CD4-positive, alpha-beta T cell (primary cell): ENCODE measurements at regions not wholly inside any gene's neighbourhood (a gene's known extent, or its start where the extent isn't known, plus 50 kb on each side); places are given as distances from the start of the nearest gene placed in this dataset.

Source experiments
- ATAC-seq: fragments of 200-7000 bp; cut with Tn5 transposase; one replicate; pipeline ENCODE4 v1.10.0; 2022; ENCODE audit warnings: mild to moderate bottlenecking; ENCODE audit not compliant: poor library complexity
- CTCF ChIA-PET: fragments of 350-600 bp; sonication (Branson Sonifier 250); formaldehyde crosslinking; loops from one replicate; lab custom pipeline; 2021; ENCODE audit warnings: antibody characterized with exemption, inconsistent platforms; lab: Charles Lee
- POLR2A ChIA-PET: fragments of 350-600 bp; sonication (Branson Sonifier 250); formaldehyde crosslinking; loops from one replicate; lab custom pipeline; 2021; ENCODE audit warnings: antibody characterized with exemption, inconsistent platforms; lab: Charles Lee
- DNase-seq, 14 experiments: peaks; one replicate each; pipeline ENCODE4 v3.0.0-alpha.2; 2013 to 2020; ENCODE audit warnings: mixed read lengths in 2 of 14
- H3K27ac ChIP-seq, 2 donors: one replicate each; pipeline versions ENCODE4 v1.5.1 to v1.7.0; 2013; ENCODE audit warnings: low read length in 2 of 2, low read depth in 1 of 2, mild to moderate bottlenecking in 1 of 2
- H3K27me3 ChIP-seq, 2 experiments: 1 replicate in 1 of 2; 2 replicates in 1 of 2; pipeline versions ENCODE4 v1.6.1 to v1.7.0; 2013; ENCODE audit warnings: low read length in 2 of 2, control low read depth in 1 of 2, mild to moderate bottlenecking in 1 of 2, moderate library complexity in 1 of 2; ENCODE audit not compliant: insufficient read depth in 2 of 2, control insufficient read depth in 1 of 2
- H3K36me3 ChIP-seq: one replicate; pipeline ENCODE4 v1.6.1; 2013; ENCODE audit warnings: low read length, control low read depth; ENCODE audit not compliant: insufficient read depth
- H3K4me1 ChIP-seq: one replicate; pipeline ENCODE4 v1.6.1; 2013; ENCODE audit warnings: low read length, control low read depth; ENCODE audit not compliant: insufficient read depth
- H3K4me3 ChIP-seq: one replicate; pipeline ENCODE4 v1.5.1; 2013; ENCODE audit warnings: mild to moderate bottlenecking, low read length, moderate library complexity
- H3K9me3 ChIP-seq, 2 experiments: 1 replicate in 1 of 2; 2 replicates in 1 of 2; pipeline versions ENCODE4 v1.6.1 to v1.7.0; 2013; ENCODE audit warnings: low read length in 2 of 2, mild to moderate bottlenecking in 2 of 2, control low read depth in 1 of 2, moderate library complexity in 1 of 2; ENCODE audit not compliant: control insufficient read depth in 1 of 2, insufficient read depth in 1 of 2
- H3K27ac Mint-ChIP-seq: one replicate; pipeline ENCODE4 v1.8.0; 2020; ENCODE audit warnings: mixed read lengths
- H3K27me3 Mint-ChIP-seq: one replicate; pipeline ENCODE4 v1.8.0; 2021; ENCODE audit warnings: mixed read lengths
- H3K36me3 Mint-ChIP-seq: one replicate; pipeline ENCODE4 v1.8.0; 2021; ENCODE audit warnings: low read depth, mixed read lengths
- H3K4me1 Mint-ChIP-seq: one replicate; pipeline ENCODE4 v1.8.0; 2021; ENCODE audit warnings: low read depth, mixed read lengths
- H3K4me3 Mint-ChIP-seq: one replicate; pipeline ENCODE4 v1.8.0; 2020; ENCODE audit warnings: mild to moderate bottlenecking, mixed read lengths
- H3K9me3 Mint-ChIP-seq: one replicate; pipeline ENCODE4 v1.8.0; 2020; ENCODE audit warnings: mixed read lengths
- intact Hi-C, 2 experiments: fragments of 100-400 bp; cut with DNase I in 1 of 2; cut with micrococcal nuclease in 1 of 2; formaldehyde crosslinking; loops; one replicate each; pipeline versions ENCODE4 v1.15.1 to v1.9.0; 2023 to 2025; cut with DNase I, micrococcal nuclease
- TF ChIP-seq, protein P1 (sequence below): fragments of 200-600 bp; IDR thresholded peaks from one replicate; pipeline ENCODE4 v1.8.0; 2022; ENCODE audit warnings: antibody characterized with exemption, mild to moderate bottlenecking

DNA sequence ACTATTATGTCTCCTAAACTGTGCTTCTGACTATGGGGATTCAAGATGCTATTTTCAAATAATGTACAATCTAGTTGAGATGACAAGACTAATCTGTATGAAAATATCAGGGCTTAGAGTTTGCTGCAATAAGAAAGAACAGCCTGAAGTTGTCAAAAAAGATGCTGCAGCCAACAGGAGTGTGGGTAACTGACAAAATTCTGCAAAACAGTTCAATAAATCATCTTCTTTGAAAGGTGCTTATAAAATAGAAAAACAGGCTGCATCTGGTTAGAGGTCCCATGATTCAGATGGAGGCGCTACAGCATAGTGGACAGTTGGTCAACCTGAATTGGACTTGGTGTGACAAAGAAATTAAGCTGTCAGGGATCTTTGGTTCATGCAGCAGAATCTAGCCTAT, 511.0 kb downstream of the XPNPEP1 start:
- Histone ChIP-seq H3K4me1 (no peaks in the 10 kb centered on the region), H3K36me3 (no peaks in the 10 kb centered on the region), H3K27ac (no peak overlapping the region), H3K27me3 (no peaks in the 10 kb centered on the region), H3K9me3 (no peaks in the 10 kb centered on the region), H3K4me3 (no peak overlapping the region)
- TF ChIP-seq, protein P1, sequence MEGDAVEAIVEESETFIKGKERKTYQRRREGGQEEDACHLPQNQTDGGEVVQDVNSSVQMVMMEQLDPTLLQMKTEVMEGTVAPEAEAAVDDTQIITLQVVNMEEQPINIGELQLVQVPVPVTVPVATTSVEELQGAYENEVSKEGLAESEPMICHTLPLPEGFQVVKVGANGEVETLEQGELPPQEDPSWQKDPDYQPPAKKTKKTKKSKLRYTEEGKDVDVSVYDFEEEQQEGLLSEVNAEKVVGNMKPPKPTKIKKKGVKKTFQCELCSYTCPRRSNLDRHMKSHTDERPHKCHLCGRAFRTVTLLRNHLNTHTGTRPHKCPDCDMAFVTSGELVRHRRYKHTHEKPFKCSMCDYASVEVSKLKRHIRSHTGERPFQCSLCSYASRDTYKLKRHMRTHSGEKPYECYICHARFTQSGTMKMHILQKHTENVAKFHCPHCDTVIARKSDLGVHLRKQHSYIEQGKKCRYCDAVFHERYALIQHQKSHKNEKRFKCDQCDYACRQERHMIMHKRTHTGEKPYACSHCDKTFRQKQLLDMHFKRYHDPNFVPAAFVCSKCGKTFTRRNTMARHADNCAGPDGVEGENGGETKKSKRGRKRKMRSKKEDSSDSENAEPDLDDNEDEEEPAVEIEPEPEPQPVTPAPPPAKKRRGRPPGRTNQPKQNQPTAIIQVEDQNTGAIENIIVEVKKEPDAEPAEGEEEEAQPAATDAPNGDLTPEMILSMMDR: no peak
- Mint-ChIP-seq H3K27ac (no peak overlapping the region), H3K9me3 (no peaks in the 10 kb centered on the region), H3K4me1 (no peaks in the 10 kb centered on the region), H3K36me3 (no peaks in the 10 kb centered on the region), H3K27me3 (no peaks in the 10 kb centered on the region), H3K4me3 (no peak overlapping the region)
- DNase-seq (no peak), ATAC-seq (no peak)
- POLR2A ChIA-PET: no interaction called here
- CTCF ChIA-PET: no interaction called here
- intact Hi-C loops: no loop called here

DNA sequence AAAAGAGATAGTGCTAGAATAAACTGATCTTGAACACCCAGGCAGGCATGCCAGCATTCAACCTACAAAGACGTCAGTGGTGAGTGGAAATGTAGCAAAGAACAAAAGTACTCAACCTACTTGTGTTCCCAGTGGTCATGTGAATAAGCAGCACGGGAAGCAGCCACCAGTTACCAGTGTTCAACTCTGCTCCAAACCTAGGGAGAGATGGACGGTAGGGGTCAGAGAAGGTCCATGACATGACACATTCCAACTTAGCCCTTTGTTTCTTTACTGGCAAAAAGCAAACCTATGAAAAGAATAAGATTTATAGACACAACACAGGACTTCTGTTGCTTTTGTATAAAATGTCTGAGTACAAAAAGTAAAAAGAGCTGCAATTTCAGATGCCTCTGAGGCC, 511.4 kb downstream of the XPNPEP1 start:
- Histone ChIP-seq H3K4me1 (no peaks in the 10 kb centered on the region), H3K27ac (no peak overlapping the region), H3K9me3 (no peaks in the 10 kb centered on the region), H3K36me3 (no peaks in the 10 kb centered on the region), H3K4me3 (no peak overlapping the region), H3K27me3 (no peaks in the 10 kb centered on the region)
- TF ChIP-seq, protein P1: no peak
- Mint-ChIP-seq H3K36me3 (no peaks in the 10 kb centered on the region), H3K4me3 (no peak overlapping the region), H3K27ac (no peak overlapping the region), H3K9me3 (no peaks in the 10 kb centered on the region), H3K4me1 (no peaks in the 10 kb centered on the region), H3K27me3 (no peaks in the 10 kb centered on the region)
- intact Hi-C loops: no loop called here
- no peak for DNase-seq
- ChIA-PET CTCF (no interaction called here), POLR2A (no interaction called here)
- no peak for ATAC-seq

DNA sequence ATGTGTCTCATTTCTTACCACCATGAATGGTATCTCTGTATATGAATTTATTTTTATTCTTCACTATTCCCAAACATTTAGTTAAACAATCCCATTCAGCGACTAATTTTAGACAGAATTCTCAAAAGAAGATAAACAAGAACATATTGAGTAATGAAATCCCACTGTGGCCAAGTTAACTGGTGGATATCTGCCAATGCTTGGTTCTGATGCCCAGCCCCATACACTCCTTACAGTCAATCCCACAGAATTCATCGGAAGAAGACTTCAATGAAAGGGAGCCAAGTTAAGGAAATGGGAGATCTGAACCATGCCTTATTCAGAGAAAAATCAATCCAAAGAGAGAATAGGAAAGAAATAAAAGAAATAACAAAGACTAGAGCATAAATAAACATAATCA, 518.0 kb downstream of the XPNPEP1 start:
- Mint-ChIP-seq H3K36me3 (no peaks in the 10 kb centered on the region), H3K4me1 (no peaks in the 10 kb centered on the region), H3K4me3 (no peak overlapping the region), H3K27ac (no peak overlapping the region), H3K9me3 (no peaks in the 10 kb centered on the region), H3K27me3 (no peaks in the 10 kb centered on the region)
- intact Hi-C loops: no loop called here
- H3K4me3 ChIP-seq: no peak overlapping the region
- TF ChIP-seq, protein P1: no peak
- no peaks in the 10 kb centered on the region for H3K9me3 ChIP-seq
- no peaks in the 10 kb centered on the region for H3K4me1 ChIP-seq
- H3K27me3 ChIP-seq: no peaks in the 10 kb centered on the region
- ChIA-PET CTCF (no interaction called here), POLR2A (no interaction called here)
- H3K36me3 ChIP-seq: no peaks in the 10 kb centered on the region
- no peak overlapping the region for H3K27ac ChIP-seq
- DNase-seq (no peak), ATAC-seq (no peak)
